NCI-H82 treated with DMSO at 0.1 percent for 48 hours (cell line): ENCODE measurements at regions not wholly inside any gene's neighbourhood (a gene's known extent, or its start where the extent isn't known, plus 50 kb on each side); places are given as distances from the start of the nearest gene placed in this dataset.
A peak's percentile ranks its signal among the peaks of the same experiment; 100 is the strongest.

Experiments
- DNase-seq: peaks from one replicate; lab custom pipeline; 2025; ENCODE audit not compliant: unreplicated experiment; lab: John Stamatoyannopoulos, UW

GRCh38 chr9:7960320-7961050 lies 160.9 kb upstream of the DMAC1 start:
- DNase-seq, result peak; percentile 28

DNA sequence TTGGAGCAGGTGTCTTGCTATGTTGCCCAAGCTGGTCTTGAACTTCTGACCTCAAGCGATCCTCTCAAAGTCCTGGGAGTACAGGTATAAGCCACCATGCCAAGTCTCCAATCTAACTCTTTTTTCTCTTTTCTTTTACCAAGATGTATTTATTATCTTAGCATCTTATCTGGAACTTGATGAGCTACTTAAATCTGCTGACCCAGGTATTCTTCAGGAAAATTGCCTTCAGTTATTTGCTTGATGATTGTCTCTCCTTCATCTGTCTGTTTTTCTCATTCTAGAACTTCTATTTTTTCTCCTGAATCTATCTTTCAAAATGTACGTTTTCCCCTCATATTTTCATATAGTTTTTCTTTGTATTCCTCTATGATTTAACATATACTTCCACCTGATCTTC lies 158.2 kb upstream of the DMAC1 start:
- no peak for DNase-seq

- no peak for DNase-seq
Measured at GRCh38 chr9:7947577-7947976, 148.0 kb upstream of the DMAC1 start.

DNA sequence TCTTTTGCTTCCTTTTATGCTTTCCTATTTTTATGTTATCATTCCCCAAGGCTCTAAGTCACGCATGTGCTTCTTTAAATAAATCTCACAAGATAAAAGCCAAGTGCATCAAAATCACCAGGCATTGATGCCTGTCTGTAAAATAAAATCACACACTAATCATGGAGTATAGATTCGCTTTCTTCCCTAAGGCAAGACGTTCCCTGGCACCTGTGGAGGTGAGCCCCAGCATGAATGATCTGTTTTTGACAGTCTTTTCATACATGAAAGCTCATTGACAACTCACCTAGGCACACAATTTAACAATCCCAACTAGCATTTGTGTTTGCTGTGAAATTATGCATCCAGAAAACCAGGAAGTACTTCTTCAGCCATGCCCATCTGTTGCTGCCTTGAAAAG lies 146.9 kb upstream of the DMAC1 start:
- DNase-seq, result no peak

- no peak for DNase-seq
Measured at GRCh38 chr9:7944572-7944971, 145.0 kb upstream of the DMAC1 start.

GRCh38 chr9:7937761-7938491 lies 138.3 kb upstream of the DMAC1 start:
- DNase-seq, result no peak

DNA sequence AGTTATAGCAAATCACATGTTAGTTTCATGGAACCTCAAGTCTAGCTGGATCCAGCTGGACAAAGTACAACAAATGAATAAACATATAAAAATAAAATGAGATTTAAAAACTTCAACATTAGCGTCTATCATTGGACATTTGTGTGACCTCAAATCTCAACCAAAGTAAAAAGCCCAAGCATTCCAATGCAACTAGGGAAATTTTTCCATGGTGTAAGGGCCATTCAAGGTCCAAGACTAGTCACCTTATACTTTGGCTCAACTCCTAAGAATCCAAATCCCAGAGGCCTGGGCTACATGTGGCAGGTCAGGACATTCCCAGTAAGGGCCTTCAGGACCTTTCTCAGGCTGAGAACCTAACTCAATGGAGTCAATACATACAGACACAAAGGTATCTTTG lies 137.4 kb upstream of the DMAC1 start:
- no peak for DNase-seq

DNA sequence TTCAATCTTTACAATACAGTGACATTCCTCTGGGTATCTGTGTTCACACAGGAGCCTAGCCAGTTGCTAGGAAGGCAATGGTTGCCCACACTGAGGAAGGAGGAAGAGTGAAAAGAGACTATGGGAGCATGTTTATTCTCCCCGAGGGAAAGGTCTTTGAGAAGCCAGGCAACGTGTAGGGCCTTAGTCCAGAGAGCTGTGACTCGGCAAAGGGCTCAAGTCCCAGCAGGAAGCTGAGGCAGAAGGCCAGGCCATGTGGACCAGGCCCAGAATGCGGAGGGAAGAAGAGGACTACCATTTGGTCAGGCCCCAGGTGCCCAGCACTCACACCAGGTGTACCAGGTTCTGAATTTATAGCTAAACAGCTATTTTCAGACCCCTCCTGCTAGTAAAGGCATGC lies 136.6 kb upstream of the DMAC1 start:
- DNase-seq, result no peak

DNA sequence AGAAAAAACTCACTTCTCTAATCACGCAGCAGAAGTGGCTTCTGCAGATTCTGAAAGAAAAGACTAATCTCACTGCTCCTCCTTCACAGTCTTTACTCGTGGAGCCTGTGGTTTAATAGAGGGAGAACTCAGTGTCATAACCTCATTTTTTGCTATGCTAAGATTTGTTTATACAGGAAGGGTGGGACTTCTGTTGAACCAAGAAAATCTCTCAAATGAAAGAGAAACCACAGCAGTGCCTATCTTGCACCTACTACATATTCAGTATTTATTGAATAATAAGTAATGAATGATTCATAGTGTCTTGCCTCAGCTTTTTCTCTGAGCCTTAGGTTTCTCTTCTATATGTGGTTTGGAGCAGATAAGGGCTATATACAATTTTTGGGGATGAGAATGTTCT lies 136.1 kb upstream of the DMAC1 start:
- DNase-seq, result no peak

- DNase-seq, result no peak
Measured at GRCh38 chr9:7932767-7933166, 133.2 kb upstream of the DMAC1 start.

GRCh38 chr9:7930613-7931012 lies 131.0 kb upstream of the DMAC1 start:
- no peak for DNase-seq

DNA sequence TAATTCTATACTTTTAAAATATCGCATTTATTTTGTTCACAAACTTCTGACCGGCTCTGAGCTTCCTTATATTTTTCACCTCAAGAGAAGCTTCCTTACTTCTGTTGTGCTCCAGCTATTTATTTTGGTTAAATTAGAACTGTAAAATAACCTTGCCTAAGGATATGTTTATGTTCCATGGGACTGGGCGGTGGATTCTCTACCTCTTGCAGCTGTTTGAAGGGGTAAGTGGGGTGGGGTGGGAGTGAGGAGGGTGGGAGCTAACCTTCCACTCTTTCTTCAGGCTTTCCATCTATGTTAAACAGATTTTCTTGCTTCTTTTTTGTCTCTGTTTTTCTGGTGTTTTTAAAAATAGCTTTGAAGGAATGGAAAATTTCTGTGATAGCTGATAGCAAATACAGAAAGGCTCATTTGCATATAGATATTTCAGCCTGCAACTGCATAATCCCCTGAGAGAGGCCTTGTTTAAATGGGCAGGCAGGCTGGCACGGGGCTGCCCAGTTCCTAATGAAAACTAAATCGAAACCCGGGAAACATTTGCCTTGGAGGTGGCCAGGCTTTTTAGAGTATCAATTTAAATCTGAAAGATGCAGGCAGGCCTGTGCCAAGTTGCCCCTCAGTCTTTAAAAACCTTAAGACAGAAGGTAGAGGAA lies 122.1 kb upstream of the DMAC1 start:
- DNase-seq, result no peak

DNA sequence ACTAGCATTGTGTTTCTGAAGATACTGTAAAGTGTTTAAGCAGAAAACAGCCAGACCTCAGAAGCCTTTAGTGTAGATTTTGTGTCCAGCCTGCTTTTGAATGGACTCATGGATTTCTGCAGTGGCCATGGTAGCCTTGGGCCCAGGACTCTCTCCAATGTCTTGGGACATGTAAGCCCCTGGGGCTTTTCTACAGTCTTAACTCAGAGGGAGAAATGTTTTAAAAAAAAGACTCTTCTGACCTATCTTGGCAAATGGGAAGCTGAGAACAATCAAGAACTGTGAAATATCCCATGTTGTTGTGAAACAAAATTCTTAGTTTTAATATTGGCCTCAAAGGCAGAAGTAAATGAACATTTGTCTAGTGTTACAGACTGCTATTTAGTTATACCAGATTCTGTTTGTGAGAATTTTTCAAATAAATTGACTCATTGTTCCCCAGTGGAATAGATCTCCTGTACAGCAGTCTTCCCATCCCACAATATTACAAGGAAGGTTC lies 112.5 kb upstream of the DMAC1 start:
- DNase-seq, result no peak

DNA sequence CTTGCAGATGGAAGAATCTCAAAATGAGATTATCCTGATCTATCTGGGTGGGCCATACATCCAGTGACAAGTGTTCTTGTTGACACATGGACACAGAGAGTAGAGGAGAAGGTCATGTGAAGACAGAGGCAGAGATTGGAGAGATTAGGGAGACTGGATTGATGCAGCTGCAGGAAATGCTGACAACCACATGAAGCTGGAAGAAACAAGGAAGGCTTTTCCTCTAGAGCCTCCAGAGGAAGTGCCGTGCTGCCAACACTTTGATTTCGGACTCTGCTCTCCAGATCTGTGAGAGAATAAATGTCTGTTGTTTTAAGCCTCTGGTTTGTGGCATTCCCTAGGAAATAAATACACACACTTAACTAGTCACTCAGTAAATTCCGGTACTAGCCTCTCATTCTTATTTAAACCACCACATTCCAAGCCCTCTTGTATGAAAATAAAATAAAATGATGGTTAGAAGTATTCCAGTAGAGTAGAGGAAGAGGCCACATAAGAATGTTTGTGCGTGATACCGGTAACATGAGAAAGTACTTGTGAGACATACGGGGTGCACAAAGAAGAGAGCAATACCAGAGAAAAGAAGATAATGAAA lies 110.9 kb upstream of the DMAC1 start:
- DNase-seq, result peak; percentile 61

DNA sequence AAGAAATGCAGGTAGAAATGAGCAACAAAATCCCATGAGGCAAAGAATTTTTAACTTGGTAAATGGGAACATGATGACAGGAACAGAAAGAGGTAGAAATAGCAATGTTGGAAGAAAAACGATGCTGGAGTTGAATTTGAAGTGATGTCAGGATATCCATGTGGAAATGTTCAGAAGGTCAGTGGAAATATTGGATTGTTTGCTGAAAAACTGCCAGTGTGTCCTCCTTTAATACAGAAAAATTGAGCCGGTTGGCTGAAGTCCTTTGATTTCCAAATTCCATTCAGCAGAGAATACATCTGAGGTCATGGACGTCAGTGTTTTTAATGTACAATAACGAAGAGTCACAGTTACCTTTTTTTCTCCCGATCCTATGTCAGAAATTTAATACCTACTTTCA lies 110.0 kb upstream of the DMAC1 start:
- DNase-seq, result no peak

- DNase-seq, result no peak
Measured at GRCh38 chr9:7907551-7908337, 108.2 kb upstream of the DMAC1 start.

- DNase-seq, result no peak
Measured at GRCh38 chr9:7906783-7907550, 107.4 kb upstream of the DMAC1 start.

GRCh38 chr9:7901621-7902020 lies 102.0 kb upstream of the DMAC1 start:
- no peak for DNase-seq

DNA sequence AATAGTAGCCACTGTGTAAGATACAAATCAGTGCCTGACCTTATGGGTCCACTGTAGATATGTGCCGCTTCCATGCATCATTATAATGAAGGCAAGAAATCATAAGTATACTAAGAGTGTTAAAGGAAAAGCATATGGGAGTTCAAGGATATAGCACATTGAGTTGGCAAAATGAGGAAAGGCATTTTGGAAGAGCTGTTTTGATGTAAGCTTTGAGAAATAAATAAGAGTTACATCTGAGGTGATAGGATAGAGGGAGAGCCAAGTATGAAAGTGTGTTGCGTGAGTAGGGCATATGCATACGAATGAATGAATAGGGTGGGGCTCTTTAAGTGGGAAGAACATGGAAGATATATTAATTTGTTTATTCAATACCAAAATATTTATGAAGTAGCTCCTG lies 101.0 kb upstream of the DMAC1 start:
- DNase-seq, result no peak

GRCh38 chr9:7899753-7900152 lies 100.2 kb upstream of the DMAC1 start:
- DNase-seq, result no peak
